ENCODE measurements at regions not wholly inside any gene's neighbourhood (a gene's known extent, or its start where the extent isn't known, plus 50 kb on each side); places are given as distances from the start of the nearest gene placed in this dataset.
"Not testable (repeated sequence)": the region's sequence is repeated elsewhere in the genome, so short reads cannot be mapped to it uniquely, and the experiment has no call there.

DNA sequence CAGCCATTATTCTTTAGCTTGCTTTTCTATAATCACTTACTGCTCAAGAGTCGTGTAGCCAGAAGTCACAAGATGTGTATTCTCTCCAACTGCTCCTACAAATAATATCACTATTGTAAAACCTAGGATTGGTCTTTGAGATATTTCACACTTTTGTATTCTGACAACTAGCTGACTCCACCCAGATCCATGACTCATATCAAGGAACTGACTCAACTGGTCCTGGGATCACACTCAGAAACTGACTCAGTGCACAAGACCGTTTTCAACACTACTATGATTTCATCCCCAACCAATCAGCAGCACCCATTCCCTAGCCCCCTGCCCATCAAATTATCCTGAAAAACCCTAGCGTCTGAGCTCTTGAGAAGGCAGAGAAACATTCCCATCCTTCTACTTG lies 56.5 kb upstream of the ORC5 start:
- no peak for DNase-seq (ENCODE audit: low read depth, low spot score)

DNA sequence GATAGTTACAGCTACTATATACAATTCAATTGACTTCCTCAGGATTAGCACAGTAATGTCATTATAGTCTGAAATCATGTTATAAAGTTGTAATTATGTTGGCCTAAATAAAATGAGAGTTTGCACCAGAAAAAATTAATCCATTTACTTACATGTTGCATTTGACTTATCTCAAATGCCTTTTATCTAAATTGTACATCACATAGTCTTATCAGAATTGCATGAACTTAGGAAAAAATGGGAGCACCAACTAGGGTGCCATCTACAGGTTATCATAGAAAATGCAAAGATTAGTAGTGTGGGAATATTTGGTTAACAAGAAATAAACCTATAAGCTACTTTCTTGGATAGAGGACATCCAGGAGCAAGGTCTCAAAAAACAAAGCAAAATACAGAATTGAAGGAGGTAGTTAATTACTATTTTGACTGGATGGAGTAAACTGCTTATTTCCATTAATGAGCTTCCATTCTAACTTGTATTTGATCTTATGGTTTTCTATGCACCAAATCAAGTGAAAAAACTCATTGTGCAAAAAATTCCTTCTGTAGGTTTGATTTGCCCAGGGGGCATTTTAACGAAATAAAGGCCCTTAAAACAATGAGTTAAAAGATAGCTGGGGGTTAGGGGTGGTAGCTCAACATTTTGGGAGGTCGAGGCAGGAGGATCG lies 60.0 kb upstream of the ORC5 start:
- DNase-seq (ENCODE audit: low read depth, low spot score), result no peak

DNA sequence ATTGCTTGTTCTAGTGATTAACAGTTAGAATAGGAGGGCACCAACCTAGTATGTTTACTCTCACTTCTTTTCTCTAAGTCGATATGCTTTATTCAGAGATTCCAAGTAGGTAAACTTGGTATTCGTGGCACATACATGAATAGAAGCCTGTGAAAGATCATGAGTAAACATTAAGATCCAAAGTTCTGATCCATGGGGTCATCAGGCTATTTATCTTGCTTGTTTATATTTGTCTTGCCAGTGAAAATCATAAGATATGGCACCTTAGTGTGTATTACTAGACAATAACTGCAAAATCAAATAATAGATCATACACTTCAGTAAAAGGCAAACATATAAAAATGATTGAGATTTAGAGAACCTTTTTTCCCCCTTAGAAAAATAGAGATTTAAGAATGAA lies 56.5 kb upstream of the LHFPL3 start:
- no peak for DNase-seq (ENCODE audit: low read depth, low spot score)

DNA sequence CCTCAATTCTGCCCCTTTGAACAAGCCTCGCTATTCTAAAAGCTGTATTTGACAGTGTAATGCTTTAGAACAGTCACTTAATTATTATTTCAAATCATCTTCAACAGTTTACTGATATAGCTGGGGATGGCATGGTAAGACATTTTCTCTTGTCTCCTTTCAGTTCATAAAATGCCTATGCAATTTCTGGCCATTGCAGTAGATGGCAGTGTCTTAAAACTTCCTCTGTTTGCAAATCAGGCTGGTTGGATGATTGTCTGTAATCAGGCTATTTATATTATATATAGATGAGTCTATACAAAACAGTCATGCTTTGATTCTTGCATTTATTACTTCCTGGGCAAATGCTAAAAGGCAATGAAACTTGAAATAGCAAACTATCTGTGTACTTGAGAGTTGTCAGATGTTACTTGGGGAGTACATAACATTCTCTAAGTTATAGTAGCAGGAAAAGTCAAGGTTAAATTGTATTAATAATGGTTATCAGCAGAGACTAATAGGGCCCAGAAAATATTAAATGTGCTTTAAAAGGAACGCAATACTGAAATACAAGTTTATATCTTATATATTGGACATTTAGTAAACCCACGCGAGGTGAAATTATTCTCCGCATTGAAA lies 55.5 kb upstream of the LHFPL3 start:
- DNase-seq (ENCODE audit: low read depth, low spot score), result peak; percentile 6

DNA sequence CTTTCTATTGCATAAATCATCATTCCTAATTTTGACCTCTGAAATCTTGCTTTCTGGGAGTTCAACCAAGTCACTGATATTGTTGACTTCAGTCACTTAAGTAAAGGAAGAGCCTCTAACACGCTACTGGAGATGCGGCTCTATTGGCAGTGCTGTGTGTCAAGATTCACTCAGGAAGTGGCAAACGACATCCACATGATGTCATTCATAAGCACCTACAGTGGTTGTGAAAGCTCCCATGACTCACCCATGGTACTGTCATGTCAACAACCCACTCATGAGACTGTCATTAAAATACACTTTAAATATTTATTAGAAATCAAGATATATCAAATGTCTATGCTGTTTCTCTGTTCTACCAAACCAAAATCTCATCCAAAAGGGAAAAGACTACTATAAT lies 52.5 kb upstream of the LHFPL3 start:
- no peak for DNase-seq (ENCODE audit: low read depth, low spot score)

DNA sequence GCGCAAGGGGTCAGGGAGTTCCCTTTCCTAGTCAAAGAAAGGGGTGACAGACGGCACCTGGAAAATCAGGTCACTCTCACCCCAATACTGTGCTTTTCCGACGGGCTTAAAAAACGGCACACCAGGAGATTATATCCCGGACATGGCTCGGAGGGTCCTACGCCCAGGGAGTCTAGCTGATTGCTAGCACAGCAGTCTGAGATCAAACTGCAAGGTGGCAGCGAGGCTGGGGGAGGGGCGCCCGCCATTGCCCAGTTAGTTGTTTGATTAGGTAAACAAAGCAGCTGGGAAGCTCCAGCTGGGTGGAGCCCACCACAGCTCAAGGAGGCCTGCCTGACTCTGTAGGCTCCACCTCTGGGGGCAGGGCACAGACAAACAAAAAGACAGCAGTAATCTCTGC lies 51.7 kb upstream of the LHFPL3 start:
- DNase-seq (ENCODE audit: low read depth, low spot score), result not testable (repeated sequence)

Measured in smooth muscle cell of the brain vasculature (primary cell).